K562 (cell line): ENCODE measurements at regions not wholly inside any gene's neighbourhood (a gene's known extent, or its start where the extent isn't known, plus 50 kb on each side); places are given as distances from the start of the nearest gene placed in this dataset.

Source experiments
- ATAC-seq: fragments of 200-7000 bp; cut with Tn5 transposase; 3 replicates; pipeline ENCODE4 v1.9.1; 2020; ENCODE audit warnings: moderate library complexity
- BruUV-seq: library from RNA; stranded (reverse); fragments of 400-500 nt; replicated peaks from 2 replicates; lab custom pipeline; 2021; lab: Mats Ljungman, UMichigan
- CTCF ChIA-PET: fragments of 300-600 bp; formaldehyde crosslinking; extraction: SDS; loops from one replicate; lab custom pipeline; 2021; ENCODE audit warnings: low intra/inter-chr PET ratio; lab: Yijun Ruan, JAX
- POLR2A ChIA-PET: fragments of 300-600, 350-650 bp; sonication (Branson Sonifier 250); formaldehyde crosslinking; extraction: SDS; loops from one replicate; lab custom pipeline; 2021; ENCODE audit warnings: antibody characterized with exemption, inconsistent platforms; lab: Yijun Ruan, JAX
- DNase-seq, 4 experiments: peaks; one replicate each; pipeline versions ENCODE4 v3.0.0 to v3.0.0-alpha.2; 2011 to 2018; ENCODE audit warnings: low spot score in 3 of 4, mixed read lengths in 3 of 4; ENCODE audit errors: extremely low read depth in 1 of 4
- FAIRE-seq: peaks from 2 replicates; lab custom pipeline; 2011; peaks lifted over from hg19 to GRCh38; lab: Jason Lieb, UNC
- H2AFZ ChIP-seq: 2 replicates; pipeline ENCODE4 v1.6.0; 2011; ENCODE audit warnings: low read depth, low read length, control low read depth, inconsistent platforms
- H3K27ac ChIP-seq: fragments of 200-600 bp; 3 replicates; pipeline ENCODE4 v1.8.0; 2011; ENCODE audit warnings: low read depth, mild to moderate bottlenecking, control low read depth, inconsistent platforms, low read length, moderate library complexity, mixed read lengths; ENCODE audit errors: extremely low read depth
- H3K27me3 ChIP-seq, 2 experiments: fragments of 300-600 bp in 1 of 2; 2 replicates in 1 of 2; 3 replicates in 1 of 2; pipeline versions ENCODE4 v1.6.0 to v1.8.0; 2011; ENCODE audit warnings: inconsistent platforms in 2 of 2, low read length in 2 of 2, mild to moderate bottlenecking in 1 of 2, mixed read lengths in 1 of 2, moderate library complexity in 1 of 2; ENCODE audit not compliant: control insufficient read depth in 2 of 2, insufficient read depth in 2 of 2
- H3K36me3 ChIP-seq: fragments of 300-600 bp; 3 replicates; pipeline ENCODE4 v1.8.0; 2011; ENCODE audit warnings: mild to moderate bottlenecking, low read length, inconsistent platforms; ENCODE audit not compliant: control insufficient read depth, insufficient read depth
- H3K4me1 ChIP-seq, 2 experiments: fragments of 200-600 bp in 1 of 2; replicated peaks in 1 of 2; 2 replicates in 1 of 2; 3 replicates in 1 of 2; pipeline versions ENCODE4 v1.5.1 to v1.8.0; 2011; ENCODE audit warnings: inconsistent platforms in 2 of 2, low read length in 2 of 2, mild to moderate bottlenecking in 1 of 2, mixed read lengths in 1 of 2, moderate library complexity in 1 of 2; ENCODE audit not compliant: control insufficient read depth in 2 of 2, insufficient read depth in 2 of 2
- H3K4me2 ChIP-seq: 2 replicates; pipeline ENCODE4 v1.6.1; 2011; ENCODE audit warnings: low read length, control low read depth, inconsistent platforms, mixed read lengths; ENCODE audit not compliant: insufficient read depth
- H3K4me3 ChIP-seq: fragments of 200-600 bp; sonication (generic), shearing (Covaris generic); 2 replicates; pipeline ENCODE4 v1.5.1; 2016; ENCODE audit warnings: control low read depth, inconsistent platforms
- H3K79me2 ChIP-seq: fragments of 200-600 bp; 3 replicates; pipeline ENCODE4 v1.8.0; 2011; ENCODE audit warnings: low read length, inconsistent platforms; ENCODE audit not compliant: control insufficient read depth, insufficient read depth
- H3K9ac ChIP-seq, 2 experiments: 2 replicates each; pipeline versions ENCODE4 v1.6.0 to v1.6.1; 2011; ENCODE audit warnings: low read depth in 2 of 2, low read length in 2 of 2, control low read depth in 1 of 2, inconsistent platforms in 1 of 2, mild to moderate bottlenecking in 1 of 2, mixed read lengths in 1 of 2; ENCODE audit not compliant: insufficient read depth in 1 of 2
- H3K9me1 ChIP-seq: one replicate; pipeline ENCODE4 v1.6.0; 2011; ENCODE audit warnings: inconsistent platforms, mild to moderate bottlenecking, low read length, moderate library complexity; ENCODE audit not compliant: control insufficient read depth, insufficient read depth
- H3K9me3 ChIP-seq: replicated peaks from 2 replicates; pipeline ENCODE4 v1.5.1; 2011; ENCODE audit warnings: low read depth, low read length, inconsistent platforms; ENCODE audit not compliant: control insufficient read depth, insufficient read depth
- H4K20me1 ChIP-seq: replicated peaks from 2 replicates; pipeline ENCODE4 v1.6.1; 2011; ENCODE audit warnings: low read length, inconsistent platforms, mixed read lengths; ENCODE audit not compliant: control insufficient read depth, insufficient read depth
- ILF3 ChIP-seq: fragments of 450-650 bp; IDR thresholded peaks from 2 replicates; pipeline ENCODE4 v1.6.1; 2018; ENCODE audit warnings: antibody characterized with exemption, mild to moderate bottlenecking, moderate library complexity, borderline replicate concordance
- JUN ChIP-seq, 2 experiments: sonication (generic) in 1 of 2; formaldehyde crosslinking in 1 of 2; IDR thresholded peaks; 2 replicates each; pipeline versions ENCODE4 v1.6.1 to v1.8.0; 2012 to 2022; ENCODE audit warnings: borderline replicate concordance in 2 of 2, mild to moderate bottlenecking in 2 of 2, improper control_type of control experiment in 1 of 2, low read depth in 1 of 2, low read length in 1 of 2, missing genetic modification reagents in 1 of 2
- SLC30A9 ChIP-seq: fragments of 250-450 bp; sonication (Bioruptor Pico); IDR thresholded peaks from 2 replicates; pipeline ENCODE4 v1.8.0; 2022; ENCODE audit warnings: mild to moderate bottlenecking, moderate library complexity
- SPI1 ChIP-seq: IDR thresholded peaks from 2 replicates; pipeline ENCODE4 v1.6.1; 2011; ENCODE audit warnings: low read depth, low read length, control low read depth, borderline replicate concordance
- TCF3 ChIP-seq: sonication (generic); formaldehyde crosslinking; IDR thresholded peaks from 2 replicates; pipeline ENCODE4 v1.4.0; 2020; ENCODE audit warnings: mild to moderate bottlenecking, missing genetic modification reagents
- ZFPM2 ChIP-seq: fragments of 250-450 bp; sonication (Bioruptor Pico); IDR thresholded peaks from 2 replicates; pipeline ENCODE4 v1.5.1; 2022; ENCODE audit warnings: mild to moderate bottlenecking
- ZKSCAN3 ChIP-seq: fragments of 250-450 bp; sonication (Bioruptor Pico); IDR thresholded peaks from 2 replicates; pipeline ENCODE4 v1.4.0; 2020
- ZNF695 ChIP-seq: fragments of 450-650 bp; formaldehyde crosslinking; IDR thresholded peaks from 2 replicates; pipeline ENCODE4 v1.4.0; 2020; ENCODE audit warnings: mild to moderate bottlenecking, moderate library complexity
- ZNF707 ChIP-seq: fragments of 250-450 bp; sonication (Bioruptor Pico); conservative IDR thresholded peaks from 2 replicates; pipeline ENCODE4 v1.8.0; 2022; ENCODE audit warnings: inconsistent platforms, mild to moderate bottlenecking, moderate library complexity
- WGBS: fragments of 100-300 bp; shearing (Covaris generic); methylation state at CpG from one replicate; pipeline ENCODE4 v1.1.6; 2016; ENCODE audit warnings: low coverage, mixed read lengths; ENCODE audit not compliant: insufficient coverage; ENCODE audit errors: missing lambda C conversion rate; 5-methylcytosine and 5-hydroxymethylcytosine counted together
- in situ Hi-C: fragments of 300-500 bp; cut with MboI; formaldehyde crosslinking; loops from 4 replicates; pipeline ENCODE4 v1.15.0; 2018; ENCODE audit warnings: inconsistent platforms, mixed read lengths
- intact Hi-C: fragments of 100-400 bp; cut with micrococcal nuclease; formaldehyde crosslinking; loops from 2 replicates; pipeline ENCODE4 v1.14.2; 2022
- TF ChIP-seq, protein P1 (sequence below): IDR thresholded peaks from 2 replicates; pipeline ENCODE4 v1.6.1; 2011; ENCODE audit not compliant: insufficient read length; ENCODE audit errors: extremely low read depth
- TF ChIP-seq, protein P2 (sequence below): fragments of 450-650 bp; formaldehyde crosslinking; IDR thresholded peaks from 2 replicates; pipeline ENCODE4 v1.4.0; 2022; ENCODE audit warnings: mild to moderate bottlenecking, moderate library complexity
- TF ChIP-seq, protein P3 (sequence below): sonication (generic); formaldehyde crosslinking; IDR thresholded peaks from 2 replicates; pipeline ENCODE4 v1.8.1; 2023; ENCODE audit warnings: missing genetic modification reagents, mild to moderate bottlenecking, borderline replicate concordance
- TF ChIP-seq, protein P4 (sequence below): fragments of 250-450 bp; sonication (Bioruptor Pico); IDR thresholded peaks from 2 replicates; pipeline ENCODE4 v1.5.1; 2021; ENCODE audit warnings: mild to moderate bottlenecking

DNA sequence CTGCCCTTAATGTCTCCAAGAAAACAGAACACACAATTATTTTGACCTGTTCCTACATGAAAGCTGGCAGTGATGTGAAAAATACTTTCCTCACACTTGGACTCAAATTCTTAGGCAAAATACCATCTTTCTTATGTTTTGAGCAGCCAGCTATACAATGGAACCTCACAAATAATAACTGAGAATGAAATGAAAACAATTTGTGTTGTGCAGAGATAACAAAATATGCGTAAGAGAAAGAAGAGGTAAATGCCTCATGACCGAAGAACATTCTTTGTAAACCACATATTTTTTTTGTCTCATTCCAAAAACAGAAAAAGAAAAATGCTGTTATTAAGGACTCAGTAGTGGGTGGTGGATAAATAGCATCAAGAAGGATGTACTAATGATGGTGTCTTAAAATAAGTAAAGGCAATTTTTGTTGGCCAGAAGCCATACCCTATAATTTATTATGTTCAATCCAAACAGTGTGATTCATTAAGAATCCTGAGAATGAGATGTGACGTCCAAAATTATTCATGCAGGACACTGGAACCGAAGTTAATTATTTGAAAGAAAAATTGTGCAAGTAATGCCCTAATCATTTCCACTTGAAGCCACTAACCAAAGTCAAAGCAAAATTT is 193.0 kb upstream of the NETO1 start:
- intact Hi-C loops: no loop called here
- H3K27me3 ChIP-seq: no peaks in the 10 kb centered on the region
- no peak overlapping the region for H3K27ac ChIP-seq
- DNase-seq (no peak), ATAC-seq (no peak), FAIRE-seq (no peak)
- no peaks in the 10 kb centered on the region for H3K9me1 ChIP-seq
- no peaks in the 10 kb centered on the region for H4K20me1 ChIP-seq
- CTCF ChIA-PET: no interaction called here
- no peak overlapping the region for H3K9ac ChIP-seq
- no peak overlapping the region for H3K4me2 ChIP-seq
- H3K79me2 ChIP-seq: no peaks in the 10 kb centered on the region
- in situ Hi-C loops: no loop called here
- H3K9me3 ChIP-seq: no peaks in the 10 kb centered on the region
- 6% methylated on average over 4 of the region's 4 CpGs for WGBS
- no peak overlapping the region for H3K4me3 ChIP-seq
- POLR2A ChIA-PET: no interaction called here
- H2AFZ ChIP-seq: no peak overlapping the region
- no peaks in the 10 kb centered on the region for H3K4me1 ChIP-seq
- no peaks in the 10 kb centered on the region for H3K36me3 ChIP-seq
- TF ChIP-seq TCF3: no peak
- TF ChIP-seq SPI1: no peak
- no peak for TF ChIP-seq ILF3
- TF ChIP-seq, protein P1, sequence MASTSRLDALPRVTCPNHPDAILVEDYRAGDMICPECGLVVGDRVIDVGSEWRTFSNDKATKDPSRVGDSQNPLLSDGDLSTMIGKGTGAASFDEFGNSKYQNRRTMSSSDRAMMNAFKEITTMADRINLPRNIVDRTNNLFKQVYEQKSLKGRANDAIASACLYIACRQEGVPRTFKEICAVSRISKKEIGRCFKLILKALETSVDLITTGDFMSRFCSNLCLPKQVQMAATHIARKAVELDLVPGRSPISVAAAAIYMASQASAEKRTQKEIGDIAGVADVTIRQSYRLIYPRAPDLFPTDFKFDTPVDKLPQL: no peak
- TF ChIP-seq, protein P2, sequence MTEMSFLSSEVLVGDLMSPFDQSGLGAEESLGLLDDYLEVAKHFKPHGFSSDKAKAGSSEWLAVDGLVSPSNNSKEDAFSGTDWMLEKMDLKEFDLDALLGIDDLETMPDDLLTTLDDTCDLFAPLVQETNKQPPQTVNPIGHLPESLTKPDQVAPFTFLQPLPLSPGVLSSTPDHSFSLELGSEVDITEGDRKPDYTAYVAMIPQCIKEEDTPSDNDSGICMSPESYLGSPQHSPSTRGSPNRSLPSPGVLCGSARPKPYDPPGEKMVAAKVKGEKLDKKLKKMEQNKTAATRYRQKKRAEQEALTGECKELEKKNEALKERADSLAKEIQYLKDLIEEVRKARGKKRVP (CRISPR knock-in tag): no peak
- TF ChIP-seq, protein P3, sequence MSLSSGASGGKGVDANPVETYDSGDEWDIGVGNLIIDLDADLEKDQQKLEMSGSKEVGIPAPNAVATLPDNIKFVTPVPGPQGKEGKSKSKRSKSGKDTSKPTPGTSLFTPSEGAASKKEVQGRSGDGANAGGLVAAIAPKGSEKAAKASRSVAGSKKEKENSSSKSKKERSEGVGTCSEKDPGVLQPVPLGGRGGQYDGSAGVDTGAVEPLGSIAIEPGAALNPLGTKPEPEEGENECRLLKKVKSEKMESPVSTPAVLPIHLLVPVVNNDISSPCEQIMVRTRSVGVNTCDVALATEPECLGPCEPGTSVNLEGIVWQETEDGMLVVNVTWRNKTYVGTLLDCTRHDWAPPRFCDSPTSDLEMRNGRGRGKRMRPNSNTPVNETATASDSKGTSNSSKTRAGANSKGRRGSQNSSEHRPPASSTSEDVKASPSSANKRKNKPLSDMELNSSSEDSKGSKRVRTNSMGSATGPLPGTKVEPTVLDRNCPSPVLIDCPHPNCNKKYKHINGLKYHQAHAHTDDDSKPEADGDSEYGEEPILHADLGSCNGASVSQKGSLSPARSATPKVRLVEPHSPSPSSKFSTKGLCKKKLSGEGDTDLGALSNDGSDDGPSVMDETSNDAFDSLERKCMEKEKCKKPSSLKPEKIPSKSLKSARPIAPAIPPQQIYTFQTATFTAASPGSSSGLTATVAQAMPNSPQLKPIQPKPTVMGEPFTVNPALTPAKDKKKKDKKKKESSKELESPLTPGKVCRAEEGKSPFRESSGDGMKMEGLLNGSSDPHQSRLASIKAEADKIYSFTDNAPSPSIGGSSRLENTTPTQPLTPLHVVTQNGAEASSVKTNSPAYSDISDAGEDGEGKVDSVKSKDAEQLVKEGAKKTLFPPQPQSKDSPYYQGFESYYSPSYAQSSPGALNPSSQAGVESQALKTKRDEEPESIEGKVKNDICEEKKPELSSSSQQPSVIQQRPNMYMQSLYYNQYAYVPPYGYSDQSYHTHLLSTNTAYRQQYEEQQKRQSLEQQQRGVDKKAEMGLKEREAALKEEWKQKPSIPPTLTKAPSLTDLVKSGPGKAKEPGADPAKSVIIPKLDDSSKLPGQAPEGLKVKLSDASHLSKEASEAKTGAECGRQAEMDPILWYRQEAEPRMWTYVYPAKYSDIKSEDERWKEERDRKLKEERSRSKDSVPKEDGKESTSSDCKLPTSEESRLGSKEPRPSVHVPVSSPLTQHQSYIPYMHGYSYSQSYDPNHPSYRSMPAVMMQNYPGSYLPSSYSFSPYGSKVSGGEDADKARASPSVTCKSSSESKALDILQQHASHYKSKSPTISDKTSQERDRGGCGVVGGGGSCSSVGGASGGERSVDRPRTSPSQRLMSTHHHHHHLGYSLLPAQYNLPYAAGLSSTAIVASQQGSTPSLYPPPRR: no peak
- TF ChIP-seq JUN (IDR thresholded peaks at IDR 0.05; ENCODE audit: borderline replicate concordance, low read depth, low read length): no peak
- no peak for TF ChIP-seq JUN (CRISPR knock-in tag; IDR thresholded peaks at IDR 0.05; ENCODE audit: borderline replicate concordance)
- TF ChIP-seq ZNF695 (CRISPR knock-in tag): no peak
- no peak for TF ChIP-seq ZKSCAN3 (CRISPR knock-in tag)
- TF ChIP-seq ZNF707: no peak
- TF ChIP-seq, protein P4, sequence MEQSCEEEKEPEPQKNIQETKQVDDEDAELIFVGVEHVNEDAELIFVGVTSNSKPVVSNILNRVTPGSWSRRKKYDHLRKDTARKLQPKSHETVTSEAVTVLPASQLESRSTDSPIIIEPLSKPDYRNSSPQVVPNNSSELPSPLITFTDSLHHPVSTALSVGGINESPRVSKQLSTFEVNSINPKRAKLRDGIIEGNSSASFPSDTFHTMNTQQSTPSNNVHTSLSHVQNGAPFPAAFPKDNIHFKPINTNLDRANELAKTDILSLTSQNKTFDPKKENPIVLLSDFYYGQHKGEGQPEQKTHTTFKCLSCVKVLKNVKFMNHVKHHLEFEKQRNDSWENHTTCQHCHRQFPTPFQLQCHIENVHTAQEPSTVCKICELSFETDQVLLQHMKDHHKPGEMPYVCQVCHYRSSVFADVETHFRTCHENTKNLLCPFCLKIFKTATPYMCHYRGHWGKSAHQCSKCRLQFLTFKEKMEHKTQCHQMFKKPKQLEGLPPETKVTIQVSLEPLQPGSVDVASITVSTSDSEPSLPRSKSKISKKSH (CRISPR knock-in tag): no peak
- no peak for TF ChIP-seq ZFPM2
- TF ChIP-seq SLC30A9 (CRISPR knock-in tag): no peak
- BruUV-seq: no TSS peak
